Uterus (tissue), 3 donors: ENCODE measurements at regions not wholly inside any gene's neighbourhood (a gene's known extent, or its start where the extent isn't known, plus 50 kb on each side); places are given as distances from the start of the nearest gene placed in this dataset.
"Not testable (repeated sequence)": the region's sequence is repeated elsewhere in the genome, so short reads cannot be mapped to it uniquely, and the experiment has no call there.

Experiments used
- DNase-seq, 2 donors: peaks; one replicate each; pipeline ENCODE4 v3.0.0-alpha.2; 2019 to 2020
- H3K27ac ChIP-seq, 2 donors: fragments of 200-600 bp; sonication (generic); 1 replicate in 1 of 2; 2 replicates in 1 of 2; pipeline ENCODE4 v1.5.1; 2016 to 2018
- H3K27me3 ChIP-seq, 2 donors: fragments of 200-600 bp; sonication (generic); one replicate each; pipeline ENCODE4 v1.5.1; 2018 to 2019; ENCODE audit warnings: control low read depth in 1 of 2
- H3K36me3 ChIP-seq, 2 donors: fragments of 200-600 bp; sonication (generic); one replicate each; pipeline ENCODE4 v1.5.1; 2019; ENCODE audit warnings: control low read depth in 1 of 2
- H3K4me1 ChIP-seq, 2 donors: fragments of 200-600 bp; sonication (generic); one replicate each; pipeline ENCODE4 v1.5.1; 2018 to 2019; ENCODE audit warnings: control low read depth in 1 of 2
- H3K4me3 ChIP-seq, 2 donors: fragments of 200-600 bp; sonication (generic); 1 replicate in 1 of 2; 2 replicates in 1 of 2; pipeline ENCODE4 v1.5.1; 2018 to 2019; ENCODE audit warnings: mild to moderate bottlenecking in 1 of 2
- H3K9me3 ChIP-seq, 2 donors: fragments of 200-600 bp; sonication (generic); one replicate each; pipeline ENCODE4 v1.5.1; 2019; ENCODE audit warnings: control low read depth in 1 of 2
- CTCF ChIP-seq, 4 experiments: fragments of 200-600 bp in 2 of 4; fragments of 450-650 bp in 2 of 4; sonication (generic) in 2 of 4; IDR thresholded peaks; one replicate each; pipeline ENCODE4 v1.5.1; 2016 to 2019; ENCODE audit warnings: antibody characterized with exemption in 4 of 4, mild to moderate bottlenecking in 2 of 4, moderate library complexity in 1 of 4
- POLR2A ChIP-seq, 2 donors: fragments of 450-650 bp; IDR thresholded peaks; one replicate each; pipeline ENCODE4 v1.6.1; 2016; ENCODE audit warnings: antibody characterized with exemption in 2 of 2, mild to moderate bottlenecking in 1 of 2, moderate library complexity in 1 of 2
- intact Hi-C: fragments of 100-400 bp; cut with DNase I; formaldehyde crosslinking; loops from one replicate; pipeline ENCODE4 v1.15.1; 2023; ENCODE audit warnings: low total_unique reads
- donor health status: DM: yes; HTN: yes; CAD: no.

- DNase-seq, result no peak
- Histone ChIP-seq H3K9me3 (no peaks in the 10 kb centered on the region), H3K36me3 (no peaks in the 10 kb centered on the region), H3K4me3 (no peak overlapping the region), H3K4me1 (no peaks in the 10 kb centered on the region), H3K27ac (no peak overlapping the region), H3K27me3 (no peaks in the 10 kb centered on the region)
- TF ChIP-seq CTCF (IDR thresholded peaks at IDR 0.05), result no peak
- intact Hi-C loops, result no loop called here
Measured at GRCh38 chr1:29387210-29387609, 150.9 kb downstream of the PTPRU start.

- DNase-seq, H3K9me3 ChIP-seq, H3K36me3 ChIP-seq, H3K27ac ChIP-seq, H3K27me3 ChIP-seq, intact Hi-C loops, H3K4me1 ChIP-seq, H3K4me3 ChIP-seq: not testable (repeated sequence)
Measured at GRCh38 chr1:29386453-29386852, 150.1 kb downstream of the PTPRU start.

- DNase-seq, result no peak
- H3K4me1 ChIP-seq, result no peaks in the 10 kb centered on the region
- intact Hi-C loops, result no loop called here
- no peak overlapping the region for H3K27ac ChIP-seq
- no peaks in the 10 kb centered on the region for H3K9me3 ChIP-seq
- H3K27me3 ChIP-seq, result no peaks in the 10 kb centered on the region
- no peak for TF ChIP-seq CTCF (IDR thresholded peaks at IDR 0.05)
- TF ChIP-seq POLR2A (IDR thresholded peaks at IDR 0.05), result no peak
- no peak overlapping the region for H3K4me3 ChIP-seq
- H3K36me3 ChIP-seq, result no peaks in the 10 kb centered on the region
Measured at GRCh38 chr1:29385966-29386365, 149.6 kb downstream of the PTPRU start.

GRCh38 chr1:29384496-29385015 lies 148.2 kb downstream of the PTPRU start:
- no peaks in the 10 kb centered on the region for H3K36me3 ChIP-seq
- intact Hi-C loops, result no loop called here
- H3K9me3 ChIP-seq, result peaks cover 0 to under 1% of the 10 kb centered on the region in 2 donors
- TF ChIP-seq CTCF (IDR thresholded peaks at IDR 0.05) (no peak), POLR2A (IDR thresholded peaks at IDR 0.05) (no peak)
- no peaks in the 10 kb centered on the region for H3K27me3 ChIP-seq
- no peak for DNase-seq
- H3K4me3 ChIP-seq, result no peak overlapping the region
- no peaks in the 10 kb centered on the region for H3K4me1 ChIP-seq
- H3K27ac ChIP-seq, result no peak overlapping the region

- H3K27me3 ChIP-seq, result no peaks in the 10 kb centered on the region
- H3K4me1 ChIP-seq, result no peaks in the 10 kb centered on the region
- no peak overlapping the region for H3K27ac ChIP-seq
- no peaks in the 10 kb centered on the region for H3K36me3 ChIP-seq
- H3K4me3 ChIP-seq, result no peak overlapping the region
- intact Hi-C loops, result no loop called here
- DNase-seq, result no peak
- H3K9me3 ChIP-seq, result peaks cover 0 to 7% of the 10 kb centered on the region in 2 donors
- TF ChIP-seq CTCF (IDR thresholded peaks at IDR 0.05), result no peak
- no peak for TF ChIP-seq POLR2A (IDR thresholded peaks at IDR 0.05)
Measured at GRCh38 chr1:29383746-29384371, 147.5 kb downstream of the PTPRU start.
